ENCODE measurements at regions not wholly inside any gene's neighbourhood (a gene's known extent, or its start where the extent isn't known, plus 50 kb on each side); places are given as distances from the start of the nearest gene placed in this dataset.

DNA sequence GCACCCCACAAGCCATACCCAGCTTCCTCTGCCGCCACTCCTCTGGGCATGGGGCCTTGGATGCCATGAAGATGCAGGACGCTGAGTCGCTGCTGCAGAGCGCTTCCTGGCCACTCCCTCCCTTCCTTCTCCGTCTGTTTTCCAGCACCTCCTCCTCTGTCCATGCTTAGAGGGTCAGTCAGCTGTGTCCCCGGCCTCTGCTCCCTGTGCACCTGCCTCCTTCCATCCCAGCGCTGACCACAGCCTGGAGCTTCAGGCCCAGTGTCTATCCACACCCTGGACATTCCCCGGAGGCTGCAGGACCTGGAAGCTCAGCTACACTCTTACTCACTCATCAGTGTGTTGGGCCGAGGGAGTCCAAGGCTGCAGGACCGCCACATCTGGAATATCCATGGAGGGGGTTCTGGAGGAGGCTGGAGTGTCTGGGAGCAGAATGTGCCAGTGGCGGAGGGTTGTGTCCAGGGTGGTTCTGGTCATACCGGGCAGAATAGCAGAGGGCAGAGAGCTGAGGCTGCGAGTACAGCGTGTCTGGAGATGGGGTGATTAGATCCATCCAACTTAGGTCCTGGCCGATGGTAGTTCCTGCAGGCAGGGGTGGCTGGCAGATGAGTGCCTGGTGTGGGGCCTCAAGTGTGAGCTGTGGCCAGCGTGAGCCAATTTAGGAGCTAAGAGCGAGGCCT, 58.6 kb upstream of the ADRA2C start:
- Histone ChIP-seq H3K9me3 (ENCODE audit: insufficient read depth, low read length) (no peaks in the 10 kb centered on the region), H3K4me2 (ENCODE audit: low read depth, low read length, poor library complexity, severe bottlenecking) (no peak overlapping the region), H3K27ac (ENCODE audit: low read depth, low read length) (no peak overlapping the region), H2AFZ (ENCODE audit: low read depth, low read length, severe bottlenecking) (no peak overlapping the region), H3K9me2 (replicated peaks; ENCODE audit: insufficient read depth, low read length) (no peaks in the 10 kb centered on the region), H3K79me2 (ENCODE audit: insufficient read depth, low read length) (no peaks in the 10 kb centered on the region), H3K36me3 (ENCODE audit: low read length) (no peaks in the 10 kb centered on the region), H3K4me3 (ENCODE audit: insufficient read depth, low read length, poor library complexity, severe bottlenecking) (no peak overlapping the region), H3F3A (ENCODE audit: insufficient read depth) (no peaks in the 10 kb centered on the region), H3K9ac (ENCODE audit: low read length) (no peak overlapping the region), H3K27me3 (ENCODE audit: low read length) (no peaks in the 10 kb centered on the region), H4K20me1 (ENCODE audit: low read depth, low read length) (no peaks in the 10 kb centered on the region)
- no peak for TF ChIP-seq EZH2phosphoT487 (conservative IDR thresholded peaks at IDR 0.05; ENCODE audit: low read length)
- TF ChIP-seq, protein P1, sequence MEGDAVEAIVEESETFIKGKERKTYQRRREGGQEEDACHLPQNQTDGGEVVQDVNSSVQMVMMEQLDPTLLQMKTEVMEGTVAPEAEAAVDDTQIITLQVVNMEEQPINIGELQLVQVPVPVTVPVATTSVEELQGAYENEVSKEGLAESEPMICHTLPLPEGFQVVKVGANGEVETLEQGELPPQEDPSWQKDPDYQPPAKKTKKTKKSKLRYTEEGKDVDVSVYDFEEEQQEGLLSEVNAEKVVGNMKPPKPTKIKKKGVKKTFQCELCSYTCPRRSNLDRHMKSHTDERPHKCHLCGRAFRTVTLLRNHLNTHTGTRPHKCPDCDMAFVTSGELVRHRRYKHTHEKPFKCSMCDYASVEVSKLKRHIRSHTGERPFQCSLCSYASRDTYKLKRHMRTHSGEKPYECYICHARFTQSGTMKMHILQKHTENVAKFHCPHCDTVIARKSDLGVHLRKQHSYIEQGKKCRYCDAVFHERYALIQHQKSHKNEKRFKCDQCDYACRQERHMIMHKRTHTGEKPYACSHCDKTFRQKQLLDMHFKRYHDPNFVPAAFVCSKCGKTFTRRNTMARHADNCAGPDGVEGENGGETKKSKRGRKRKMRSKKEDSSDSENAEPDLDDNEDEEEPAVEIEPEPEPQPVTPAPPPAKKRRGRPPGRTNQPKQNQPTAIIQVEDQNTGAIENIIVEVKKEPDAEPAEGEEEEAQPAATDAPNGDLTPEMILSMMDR (IDR thresholded peaks at IDR 0.05; ENCODE audit: insufficient read depth, low read length, poor library complexity, severe bottlenecking), result no peak

DNA sequence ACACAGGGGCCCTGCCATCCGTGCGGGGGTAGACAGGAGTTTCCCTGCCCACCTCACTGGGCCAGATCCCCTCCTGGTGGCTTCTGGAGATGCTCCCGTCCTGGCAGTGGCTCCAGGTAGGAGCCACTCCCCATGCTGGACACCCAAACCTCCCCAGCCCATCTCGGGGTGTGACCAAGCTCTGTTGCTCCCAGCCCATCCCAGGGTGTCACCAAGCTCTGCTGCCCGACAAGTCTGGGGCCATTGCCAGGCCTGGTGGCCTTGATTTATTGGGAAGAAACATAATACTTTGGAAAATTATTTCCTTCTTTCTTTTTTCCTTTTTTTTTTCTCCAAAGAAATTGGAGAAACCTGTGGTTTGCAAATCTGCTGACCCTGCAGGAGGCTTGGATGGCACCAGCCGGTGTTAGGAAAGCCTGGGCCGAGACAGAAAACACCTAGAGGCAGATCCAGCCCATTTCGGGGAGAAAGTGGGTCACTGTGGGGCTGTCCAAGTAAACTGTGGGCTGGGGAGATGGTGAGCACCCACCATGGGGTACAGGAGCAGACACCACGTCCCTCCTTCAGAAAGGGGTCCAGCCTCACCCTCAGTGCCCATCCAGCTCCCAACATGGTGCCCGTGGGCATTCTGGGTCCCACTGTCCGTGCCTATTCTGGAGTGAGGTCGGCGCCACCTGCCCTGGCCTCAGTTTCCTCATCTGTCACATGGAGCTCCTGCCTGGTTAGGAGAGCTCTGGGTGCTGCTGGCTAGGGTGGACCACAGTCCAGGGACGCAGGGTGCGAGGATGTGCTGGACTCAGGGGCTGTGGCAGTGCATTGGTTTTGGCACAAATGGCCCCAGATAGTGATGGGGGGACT, 59.4 kb upstream of the ADRA2C start:
- no peaks in the 10 kb centered on the region for H3F3A ChIP-seq (ENCODE audit: insufficient read depth)
- H3K4me3 ChIP-seq (ENCODE audit: insufficient read depth, low read length, poor library complexity, severe bottlenecking), result no peak overlapping the region
- no peaks in the 10 kb centered on the region for H3K9me2 ChIP-seq (replicated peaks; ENCODE audit: insufficient read depth, low read length)
- H3K27ac ChIP-seq (ENCODE audit: low read depth, low read length), result no peak overlapping the region
- no peak overlapping the region for H2AFZ ChIP-seq (ENCODE audit: low read depth, low read length, severe bottlenecking)
- no peaks in the 10 kb centered on the region for H3K9me3 ChIP-seq (ENCODE audit: insufficient read depth, low read length)
- no peaks in the 10 kb centered on the region for H3K36me3 ChIP-seq (ENCODE audit: low read length)
- no peak overlapping the region for H3K9ac ChIP-seq (ENCODE audit: low read length)
- TF ChIP-seq, protein P1 (IDR thresholded peaks at IDR 0.05; ENCODE audit: insufficient read depth, low read length, poor library complexity, severe bottlenecking), result no peak
- no peaks in the 10 kb centered on the region for H3K27me3 ChIP-seq (ENCODE audit: low read length)
- no peaks in the 10 kb centered on the region for H4K20me1 ChIP-seq (ENCODE audit: low read depth, low read length)
- no peaks in the 10 kb centered on the region for H3K79me2 ChIP-seq (ENCODE audit: insufficient read depth, low read length)
- no peak overlapping the region for H3K4me2 ChIP-seq (ENCODE audit: low read depth, low read length, poor library complexity, severe bottlenecking)

DNA sequence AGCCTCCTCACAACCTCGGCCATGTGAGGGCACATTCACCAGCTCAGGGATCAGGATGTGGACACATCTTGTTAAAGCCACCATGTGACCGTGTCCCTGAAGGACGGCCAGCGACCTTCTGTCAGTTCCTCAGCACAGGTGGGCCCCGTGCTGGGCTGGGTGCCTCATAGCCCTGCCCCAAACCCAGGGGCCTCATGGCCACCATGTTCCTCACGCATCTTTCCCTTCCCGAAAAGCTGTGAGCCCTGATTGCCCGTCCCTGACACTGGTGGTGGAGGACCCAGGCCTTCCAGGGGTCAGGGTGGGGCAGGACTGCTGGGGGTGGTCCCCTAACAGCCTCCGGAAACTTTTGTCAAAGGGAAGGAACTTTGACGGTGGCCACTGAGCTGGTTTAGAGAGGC, 60.1 kb upstream of the ADRA2C start:
- Histone ChIP-seq H3K4me2 (ENCODE audit: low read depth, low read length, poor library complexity, severe bottlenecking) (no peak overlapping the region), H3K36me3 (ENCODE audit: low read length) (no peaks in the 10 kb centered on the region), H3K27me3 (ENCODE audit: low read length) (no peaks in the 10 kb centered on the region), H3K9me2 (replicated peaks; ENCODE audit: insufficient read depth, low read length) (no peaks in the 10 kb centered on the region), H3K9me3 (ENCODE audit: insufficient read depth, low read length) (no peaks in the 10 kb centered on the region), H3K9ac (ENCODE audit: low read length) (no peak overlapping the region), H3K27ac (ENCODE audit: low read depth, low read length) (no peak overlapping the region), H3F3A (ENCODE audit: insufficient read depth) (no peaks in the 10 kb centered on the region), H4K20me1 (ENCODE audit: low read depth, low read length) (no peaks in the 10 kb centered on the region), H2AFZ (ENCODE audit: low read depth, low read length, severe bottlenecking) (no peak overlapping the region), H3K4me3 (ENCODE audit: insufficient read depth, low read length, poor library complexity, severe bottlenecking) (no peak overlapping the region), H3K79me2 (ENCODE audit: insufficient read depth, low read length) (no peaks in the 10 kb centered on the region)
- TF ChIP-seq, protein P1 (IDR thresholded peaks at IDR 0.05; ENCODE audit: insufficient read depth, low read length, poor library complexity, severe bottlenecking), result no peak
- TF ChIP-seq EZH2phosphoT487 (conservative IDR thresholded peaks at IDR 0.05; ENCODE audit: low read length), result no peak

Measured in SU-DHL-6 (cell line).